Small intestine (tissue), 7 donors: ENCODE measurements at regions not wholly inside any gene's neighbourhood (a gene's known extent, or its start where the extent isn't known, plus 50 kb on each side); places are given as distances from the start of the nearest gene placed in this dataset.
A peak's percentile ranks its signal among the peaks of the same experiment; 100 is the strongest.
"Not testable (repeated sequence)": the region's sequence is repeated elsewhere in the genome, so short reads cannot be mapped to it uniquely, and the experiment has no call there.

ENCODE experiments used
- DNase-seq, 2 donors: peaks; one replicate each; pipeline versions ENCODE4 v3.0.0 to v3.0.0-alpha.2; 2013
- FAIRE-seq: peaks from 2 replicates; lab custom pipeline; 2012; peaks lifted over from hg19 to GRCh38; lab: Jason Lieb, UNC
- H3K27ac ChIP-seq, 3 donors: one replicate each; pipeline ENCODE4 v1.5.1; 2013; ENCODE audit warnings: low read length in 2 of 3, mild to moderate bottlenecking in 2 of 3, control low read depth in 1 of 3, inconsistent platforms in 1 of 3, low read depth in 1 of 3, moderate library complexity in 1 of 3
- H3K27me3 ChIP-seq, 3 donors: one replicate each; pipeline ENCODE4 v1.6.1; 2013; ENCODE audit warnings: low read length in 3 of 3, inconsistent platforms in 1 of 3; ENCODE audit not compliant: control insufficient read depth in 3 of 3, insufficient read depth in 3 of 3
- H3K36me3 ChIP-seq, 3 donors: one replicate each; pipeline ENCODE4 v1.6.1; 2013; ENCODE audit warnings: low read length in 3 of 3, inconsistent platforms in 1 of 3, low read depth in 1 of 3, mild to moderate bottlenecking in 1 of 3, moderate library complexity in 1 of 3; ENCODE audit not compliant: control insufficient read depth in 3 of 3, insufficient read depth in 2 of 3
- H3K4me1 ChIP-seq, 3 donors: one replicate each; pipeline ENCODE4 v1.6.1; 2013; ENCODE audit warnings: low read length in 2 of 3, inconsistent platforms in 1 of 3, low read depth in 1 of 3, mild to moderate bottlenecking in 1 of 3, moderate library complexity in 1 of 3; ENCODE audit not compliant: control insufficient read depth in 3 of 3, insufficient read depth in 2 of 3
- H3K4me3 ChIP-seq, 3 donors: one replicate each; pipeline ENCODE4 v1.5.1; 2013; ENCODE audit warnings: low read length in 3 of 3, control low read depth in 1 of 3, inconsistent platforms in 1 of 3, low read depth in 1 of 3, mild to moderate bottlenecking in 1 of 3, moderate library complexity in 1 of 3
- H3K9me3 ChIP-seq, 2 donors: one replicate each; pipeline ENCODE4 v1.6.1; 2013; ENCODE audit warnings: low read depth in 1 of 2, low read length in 1 of 2; ENCODE audit not compliant: control insufficient read depth in 2 of 2, insufficient read depth in 1 of 2
- WGBS, 3 donors: extraction: QIAGEN DNeasy Blood & Tissue Kit; methylation state at CpG; one replicate each; pipeline ENCODE4 v1.1.7; 2013; 5-methylcytosine and 5-hydroxymethylcytosine counted together
- donor health status: healthy with polysubstance abuse.
- donor health status: control.
- donor health status: control.
- donor health status: Bipolar disorder and iron deficiency.
- donor health status: healthy.

DNA sequence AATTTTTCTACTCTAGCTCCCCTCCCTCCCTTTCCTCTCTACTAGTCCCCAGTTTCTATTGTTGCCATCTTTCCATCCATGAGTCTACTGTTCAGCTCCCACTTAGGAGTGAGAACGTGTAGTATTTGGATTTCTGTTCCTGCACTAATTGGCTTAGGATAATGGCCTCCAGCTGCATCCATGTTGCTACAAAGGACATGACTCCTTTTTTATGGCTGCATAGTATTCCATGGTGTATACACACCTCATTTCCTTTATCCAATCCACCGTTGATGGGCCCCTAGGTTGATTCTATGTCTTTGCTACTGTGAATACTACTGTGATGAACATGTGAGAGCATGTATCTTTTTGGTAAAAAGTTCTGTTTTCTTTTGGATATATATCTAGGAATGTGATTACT, 138.9 kb upstream of the MSX2 start:
- H3K36me3 ChIP-seq = no peaks in the 10 kb centered on the region
- H3K4me1 ChIP-seq = no peaks in the 10 kb centered on the region
- no peak overlapping the region for H3K27ac ChIP-seq
- H3K9me3 ChIP-seq = peaks cover 0 to 3% of the 10 kb centered on the region in 2 donors
- FAIRE-seq = no peak
- 76 to 95% (median 84%) methylated on average over 2 of the region's 2 CpGs for WGBS, 3 donors
- H3K4me3 ChIP-seq = no peak overlapping the region
- DNase-seq = no peak
- H3K27me3 ChIP-seq = peaks cover 0 to 2% (median 0%) of the 10 kb centered on the region in 3 donors

GRCh38 chr5:174586163-174586562, 138.2 kb upstream of the MSX2 start:
- FAIRE-seq = peak; percentile 10
- peak in 1 of 2 donors; percentile 81 for DNase-seq
- H3K9me3 ChIP-seq, H3K4me1 ChIP-seq, H3K27ac ChIP-seq, H3K36me3 ChIP-seq, H3K27me3 ChIP-seq, H3K4me3 ChIP-seq: not testable (repeated sequence)
- WGBS, 3 donors = 51 to 70% (median 51%) methylated on average over 4 of the region's 4 CpGs

GRCh38 chr5:174589011-174589410, 135.4 kb upstream of the MSX2 start:
- H3K4me1 ChIP-seq = no peaks in the 10 kb centered on the region
- H3K36me3 ChIP-seq = no peaks in the 10 kb centered on the region
- FAIRE-seq = no peak
- DNase-seq = no peak
- H3K27ac ChIP-seq = no peak overlapping the region
- H3K27me3 ChIP-seq = peaks cover 0 to 2% (median 0%) of the 10 kb centered on the region in 3 donors
- H3K9me3 ChIP-seq = peaks cover 0 to 3% of the 10 kb centered on the region in 2 donors
- H3K4me3 ChIP-seq = no peak overlapping the region
- WGBS, 3 donors = 71 to 85% (median 82%) methylated on average over 7 of the region's 7 CpGs

DNA sequence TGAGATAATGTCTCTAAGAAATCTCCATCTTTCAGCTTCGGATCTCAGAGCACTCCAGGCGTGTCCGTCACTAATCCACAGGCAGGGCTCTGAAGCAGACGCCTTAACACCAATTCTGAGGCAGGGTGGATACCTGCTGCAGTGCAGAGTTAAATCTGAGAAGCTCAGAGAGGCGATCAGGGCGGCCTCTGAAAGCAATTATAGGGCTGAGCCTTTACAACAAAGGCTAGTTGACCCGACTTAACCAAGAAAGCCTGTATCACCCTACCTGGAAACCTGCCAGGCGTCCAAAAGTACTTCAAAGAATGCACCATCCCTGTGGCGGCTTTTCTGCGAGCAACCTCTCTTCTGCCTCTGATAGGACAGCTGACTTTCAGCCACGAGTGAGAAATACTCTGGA, 134.8 kb upstream of the MSX2 start:
- FAIRE-seq (no peak), DNase-seq (peak in 1 of 2 donors; percentile 23)
- Histone ChIP-seq H3K4me3 (no peak overlapping the region), H3K27ac (no peak overlapping the region), H3K27me3 (peaks cover 0 to 2% (median 0%) of the 10 kb centered on the region in 3 donors), H3K36me3 (no peaks in the 10 kb centered on the region), H3K9me3 (peaks cover 0 to 3% of the 10 kb centered on the region in 2 donors), H3K4me1 (no peaks in the 10 kb centered on the region)
- 11 to 47% (median 24%) methylated on average over 11 of the region's 11 CpGs for WGBS, 3 donors

- H3K27me3 ChIP-seq = peaks cover 0 to 2% (median 0%) of the 10 kb centered on the region in 3 donors
- no peak overlapping the region for H3K27ac ChIP-seq
- whole genome bisulfite sequencing, 3 donors = 80 to 92% (median 87%) methylated on average over 3 of the region's 3 CpGs
- H3K36me3 ChIP-seq = no peaks in the 10 kb centered on the region
- no peak for FAIRE-seq
- DNase-seq = no peak
- H3K4me3 ChIP-seq = no peak overlapping the region
- no peaks in the 10 kb centered on the region for H3K9me3 ChIP-seq
- H3K4me1 ChIP-seq = no peaks in the 10 kb centered on the region
Observed at GRCh38 chr5:174590820-174591219, 133.6 kb upstream of the MSX2 start.

- Histone ChIP-seq H3K36me3 (no peaks in the 10 kb centered on the region), H3K9me3 (no peaks in the 10 kb centered on the region), H3K4me1 (peaks cover 0 to 6% (median under 1%) of the 10 kb centered on the region in 3 donors), H3K27ac (no peak overlapping the region), H3K27me3 (no peaks in the 10 kb centered on the region), H3K4me3 (no peak overlapping the region)
- WGBS, 3 donors = 83 to 89% (median 84%) methylated on average over 1 of the region's 1 CpG
- peak in 1 of 2 donors; percentile 28 for DNase-seq
- FAIRE-seq = no peak
Observed at GRCh38 chr5:174596429-174596828, 128.0 kb upstream of the MSX2 start.

DNA sequence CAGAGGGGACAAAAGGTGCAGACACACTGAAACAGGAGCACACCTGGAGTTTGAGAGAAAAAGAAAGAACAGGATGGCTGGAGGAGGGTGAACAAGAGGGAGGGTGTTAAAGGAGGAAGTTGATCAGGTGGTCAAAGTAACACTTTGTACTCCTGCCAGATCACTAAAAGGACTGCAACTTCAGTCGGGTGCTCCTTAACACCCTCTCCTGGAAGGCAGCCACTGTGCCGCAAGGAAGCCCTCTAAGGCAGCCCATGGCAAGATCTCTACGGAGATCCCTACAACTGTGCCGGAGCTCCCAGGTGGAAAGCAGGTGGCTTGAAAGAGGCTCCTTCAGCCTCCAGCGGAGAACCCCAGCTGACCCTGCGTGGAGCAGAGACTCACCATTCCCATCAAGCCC, 124.4 kb upstream of the MSX2 start:
- WGBS, 3 donors = 5 to 7% (median 6%) methylated on average over 6 of the region's 6 CpGs
- H3K4me3 ChIP-seq = peak overlapping the region in 1 of 3 donors; percentile 10
- FAIRE-seq (no peak), DNase-seq (peak; percentile 63 to 76)
- peaks cover 0 to 12% (median 2%) of the 10 kb centered on the region in 3 donors for H3K4me1 ChIP-seq
- H3K36me3 ChIP-seq = no peaks in the 10 kb centered on the region
- no peaks in the 10 kb centered on the region for H3K27me3 ChIP-seq
- no peak overlapping the region for H3K27ac ChIP-seq
- H3K9me3 ChIP-seq = peaks cover 0 to 3% of the 10 kb centered on the region in 2 donors

DNA sequence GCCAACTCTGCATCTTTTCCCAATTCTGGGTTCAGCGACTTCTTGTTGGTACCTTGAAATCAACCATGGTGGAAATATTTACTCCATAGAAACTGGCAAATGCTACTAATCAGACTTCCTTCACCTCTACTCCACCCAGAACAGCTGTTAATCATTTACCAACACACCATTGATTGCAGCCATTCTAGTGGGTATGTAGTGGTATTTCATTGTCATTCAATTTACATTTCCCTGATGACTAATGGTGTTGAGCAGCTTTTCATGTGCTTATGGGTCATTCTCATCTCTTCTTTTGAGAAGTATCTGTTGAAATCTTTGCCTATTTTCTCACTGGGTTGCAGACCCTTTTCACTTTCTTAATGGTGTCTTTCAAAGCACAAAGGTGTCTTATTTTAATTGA, 122.4 kb upstream of the MSX2 start:
- no peak overlapping the region for H3K4me3 ChIP-seq
- FAIRE-seq (peak; percentile 62), DNase-seq (peak; percentile 83 to 94)
- H3K9me3 ChIP-seq = peaks cover 0 to 3% of the 10 kb centered on the region in 2 donors
- WGBS, 3 donors = 41 to 81% (median 50%) methylated on average over 1 of the region's 1 CpG
- no peaks in the 10 kb centered on the region for H3K36me3 ChIP-seq
- H3K4me1 ChIP-seq = peaks cover 0 to 12% (median 2%) of the 10 kb centered on the region in 3 donors
- peak overlapping the region in 1 of 3 donors; percentile 32 for H3K27ac ChIP-seq
- no peaks in the 10 kb centered on the region for H3K27me3 ChIP-seq

GRCh38 chr5:174606153-174606552, 118.2 kb upstream of the MSX2 start:
- Histone ChIP-seq H3K9me3 (peaks cover 0 to 3% of the 10 kb centered on the region in 2 donors), H3K36me3 (no peaks in the 10 kb centered on the region), H3K27ac (no peak overlapping the region), H3K4me3 (no peak overlapping the region), H3K27me3 (no peaks in the 10 kb centered on the region), H3K4me1 (peaks cover 0 to 9% (median 2%) of the 10 kb centered on the region in 3 donors)
- FAIRE-seq (no peak), DNase-seq (no peak)
- 69 to 92% (median 84%) methylated on average over 3 of the region's 3 CpGs for WGBS, 3 donors
